GM19452 (cell line): ENCODE measurements at regions not wholly inside any gene's neighbourhood (a gene's known extent, or its start where the extent isn't known, plus 50 kb on each side); places are given as distances from the start of the nearest gene placed in this dataset.
"Not testable (repeated sequence)": the region's sequence is repeated elsewhere in the genome, so short reads cannot be mapped to it uniquely, and the experiment has no call there.

Experiments used
- ATAC-seq: cut with Tn5 transposase; IDR thresholded peaks from one replicate; pipeline ENCODE4 v1.9.1; 2021; ENCODE audit not compliant: unreplicated experiment

- ATAC-seq = no peak
These were observed 85.2 kb upstream of the COPS8 start for GRCh38 chr2:237000481-237000880.

- not testable (repeated sequence) for ATAC-seq
These were observed 80.3 kb upstream of the COPS8 start for GRCh38 chr2:237005341-237005740.

GRCh38 chr2:237011206-237011795, 74.4 kb upstream of the COPS8 start:
- no peak for ATAC-seq

- ATAC-seq = no peak
These were observed 73.7 kb upstream of the COPS8 start for GRCh38 chr2:237012004-237012403.

GRCh38 chr2:237012577-237013267, 73.0 kb upstream of the COPS8 start:
- ATAC-seq = no peak

GRCh38 chr2:237016121-237016915, 69.4 kb upstream of the COPS8 start:
- no peak for ATAC-seq

GRCh38 chr2:237020090-237020489, 65.6 kb upstream of the COPS8 start:
- no peak for ATAC-seq

GRCh38 chr2:237022533-237022932, 63.2 kb upstream of the COPS8 start:
- ATAC-seq = no peak

- no peak for ATAC-seq
These were observed 61.4 kb upstream of the COPS8 start for GRCh38 chr2:237024255-237024654.

GRCh38 chr2:237025090-237025865, 60.4 kb upstream of the COPS8 start:
- ATAC-seq = no peak

- no peak for ATAC-seq
These were observed 58.5 kb upstream of the COPS8 start for GRCh38 chr2:237026981-237027711.

- ATAC-seq = no peak
These were observed 58.0 kb upstream of the COPS8 start for GRCh38 chr2:237027712-237028029.

- ATAC-seq = no peak
These were observed 55.3 kb upstream of the COPS8 start for GRCh38 chr2:237030382-237030781.

GRCh38 chr2:237033536-237034060, 52.1 kb upstream of the COPS8 start:
- no peak for ATAC-seq

GRCh38 chr2:237035781-237036475, 49.8 kb upstream of the COPS8 start:
- ATAC-seq = no peak
